ENCODE measurements at regions not wholly inside any gene's neighbourhood (a gene's known extent, or its start where the extent isn't known, plus 50 kb on each side); places are given as distances from the start of the nearest gene placed in this dataset.

DNA sequence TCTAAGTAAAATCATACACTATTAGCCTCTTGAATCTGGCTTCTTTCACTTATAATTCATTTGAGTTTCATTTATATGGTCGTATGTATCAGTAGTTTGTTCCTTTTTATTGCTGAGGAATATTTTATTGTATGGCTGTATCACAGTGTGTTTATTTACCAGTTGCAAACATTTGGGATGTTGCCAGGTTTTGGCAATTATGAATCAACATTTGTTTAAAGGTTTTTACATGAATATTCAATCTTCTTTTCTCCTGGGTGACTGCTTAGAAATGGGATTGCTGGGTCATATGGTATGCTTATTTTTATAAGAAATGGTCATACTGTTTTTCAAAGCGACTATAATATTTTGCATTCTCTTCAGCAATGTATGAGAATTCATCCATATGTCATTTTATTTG, 107.9 kb downstream of the PMAIP1 start:
- no peak for FAIRE-seq
- H3K4me3 ChIP-seq (ENCODE audit: low read depth, low read length), result no peak overlapping the region
- no peaks in the 10 kb centered on the region for H3K36me3 ChIP-seq (ENCODE audit: control insufficient read depth, insufficient read depth, low read length)
- TF ChIP-seq, protein P1, sequence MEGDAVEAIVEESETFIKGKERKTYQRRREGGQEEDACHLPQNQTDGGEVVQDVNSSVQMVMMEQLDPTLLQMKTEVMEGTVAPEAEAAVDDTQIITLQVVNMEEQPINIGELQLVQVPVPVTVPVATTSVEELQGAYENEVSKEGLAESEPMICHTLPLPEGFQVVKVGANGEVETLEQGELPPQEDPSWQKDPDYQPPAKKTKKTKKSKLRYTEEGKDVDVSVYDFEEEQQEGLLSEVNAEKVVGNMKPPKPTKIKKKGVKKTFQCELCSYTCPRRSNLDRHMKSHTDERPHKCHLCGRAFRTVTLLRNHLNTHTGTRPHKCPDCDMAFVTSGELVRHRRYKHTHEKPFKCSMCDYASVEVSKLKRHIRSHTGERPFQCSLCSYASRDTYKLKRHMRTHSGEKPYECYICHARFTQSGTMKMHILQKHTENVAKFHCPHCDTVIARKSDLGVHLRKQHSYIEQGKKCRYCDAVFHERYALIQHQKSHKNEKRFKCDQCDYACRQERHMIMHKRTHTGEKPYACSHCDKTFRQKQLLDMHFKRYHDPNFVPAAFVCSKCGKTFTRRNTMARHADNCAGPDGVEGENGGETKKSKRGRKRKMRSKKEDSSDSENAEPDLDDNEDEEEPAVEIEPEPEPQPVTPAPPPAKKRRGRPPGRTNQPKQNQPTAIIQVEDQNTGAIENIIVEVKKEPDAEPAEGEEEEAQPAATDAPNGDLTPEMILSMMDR (IDR thresholded peaks at IDR 0.05; ENCODE audit: insufficient read depth, low read length, severe bottlenecking), result no peak
- H3K27me3 ChIP-seq (ENCODE audit: control insufficient read depth, insufficient read depth, low read length), result no peaks in the 10 kb centered on the region
- no peak for DNase-seq (ENCODE audit: low read depth)

GRCh38 chr18:60003610-60004185, 103.9 kb downstream of the PMAIP1 start:
- DNase-seq (ENCODE audit: low read depth) (no peak), FAIRE-seq (no peak)
- Histone ChIP-seq H3K27me3 (ENCODE audit: control insufficient read depth, insufficient read depth, low read length) (no peaks in the 10 kb centered on the region), H3K36me3 (ENCODE audit: control insufficient read depth, insufficient read depth, low read length) (no peaks in the 10 kb centered on the region), H3K4me3 (ENCODE audit: low read depth, low read length) (no peak overlapping the region)
- TF ChIP-seq, protein P1 (IDR thresholded peaks at IDR 0.05; ENCODE audit: insufficient read depth, low read length, severe bottlenecking), result no peak

GRCh38 chr18:59996370-59996966, 96.7 kb downstream of the PMAIP1 start:
- Histone ChIP-seq H3K36me3 (ENCODE audit: control insufficient read depth, insufficient read depth, low read length) (no peaks in the 10 kb centered on the region), H3K27me3 (ENCODE audit: control insufficient read depth, insufficient read depth, low read length) (peaks cover 4% of the 10 kb centered on the region), H3K4me3 (ENCODE audit: low read depth, low read length) (no peak overlapping the region)
- TF ChIP-seq, protein P1 (IDR thresholded peaks at IDR 0.05; ENCODE audit: insufficient read depth, low read length, severe bottlenecking), result peak; percentile 68
- peak; percentile 57 for DNase-seq (ENCODE audit: low read depth)
- FAIRE-seq, result peak; percentile 13

GRCh38 chr18:59994357-59994756, 94.6 kb downstream of the PMAIP1 start:
- Histone ChIP-seq H3K27me3 (ENCODE audit: control insufficient read depth, insufficient read depth, low read length) (peaks cover 4% of the 10 kb centered on the region), H3K36me3 (ENCODE audit: control insufficient read depth, insufficient read depth, low read length) (no peaks in the 10 kb centered on the region), H3K4me3 (ENCODE audit: low read depth, low read length) (no peak overlapping the region)
- no peak for FAIRE-seq
- TF ChIP-seq, protein P1 (IDR thresholded peaks at IDR 0.05; ENCODE audit: insufficient read depth, low read length, severe bottlenecking), result no peak
- DNase-seq (ENCODE audit: low read depth), result peak; percentile 15

DNA sequence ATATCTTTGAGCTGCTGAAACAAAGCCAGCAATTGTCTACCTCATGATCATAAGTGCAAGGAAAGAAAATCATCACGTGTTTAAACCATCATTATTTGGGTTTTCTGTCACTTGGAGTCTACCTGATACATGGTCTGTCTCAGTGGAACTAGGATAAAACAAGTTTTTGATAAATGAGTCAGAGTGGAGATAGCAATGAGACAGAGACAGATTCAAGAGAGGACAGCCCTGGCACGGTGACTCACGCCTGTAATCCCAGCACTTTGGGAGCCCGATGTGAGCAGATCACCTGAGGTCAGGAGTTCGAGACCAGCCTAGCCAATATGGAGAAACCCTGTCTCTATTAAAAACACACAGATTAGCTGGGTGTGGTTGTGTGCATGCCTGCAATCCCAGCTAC, 93.8 kb downstream of the PMAIP1 start:
- no peak for FAIRE-seq
- peaks cover 4% of the 10 kb centered on the region for H3K27me3 ChIP-seq (ENCODE audit: control insufficient read depth, insufficient read depth, low read length)
- TF ChIP-seq, protein P1 (IDR thresholded peaks at IDR 0.05; ENCODE audit: insufficient read depth, low read length, severe bottlenecking), result no peak
- H3K36me3 ChIP-seq (ENCODE audit: control insufficient read depth, insufficient read depth, low read length), result no peaks in the 10 kb centered on the region
- DNase-seq (ENCODE audit: low read depth), result no peak
- H3K4me3 ChIP-seq (ENCODE audit: low read depth, low read length), result no peak overlapping the region

Measured in bronchial epithelial cell (primary cell).